ENCODE measurements at regions not wholly inside any gene's neighbourhood (a gene's known extent, or its start where the extent isn't known, plus 50 kb on each side); places are given as distances from the start of the nearest gene placed in this dataset.

DNA sequence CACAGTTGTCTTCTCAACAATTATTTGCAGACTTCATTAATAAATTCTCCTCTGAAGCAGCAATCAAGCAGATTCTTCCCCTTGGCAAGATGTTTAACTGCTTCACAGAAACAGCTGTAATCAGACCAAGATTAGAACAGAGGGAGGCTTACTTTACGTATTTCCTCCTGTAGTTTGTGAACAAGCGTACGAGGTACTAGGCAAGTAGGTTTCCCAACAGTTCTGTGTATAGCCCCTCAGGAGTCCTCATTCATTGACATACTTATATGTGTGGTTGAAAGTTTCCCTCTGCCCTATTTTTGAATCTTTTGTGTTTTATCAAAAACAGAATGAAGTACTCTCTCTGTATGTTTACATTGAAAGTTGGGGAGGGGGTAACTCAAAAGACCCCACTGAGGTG lies 128.0 kb downstream of the SPATA31D1 start:
- Histone ChIP-seq H3K27me3 (ENCODE audit: control insufficient read depth, insufficient read depth) (no peaks in the 10 kb centered on the region), H3K4me3 (ENCODE audit: low read length) (no peak overlapping the region), H3K4me1 (ENCODE audit: control insufficient read depth, insufficient read depth, low read length) (no peaks in the 10 kb centered on the region), H3K9me3 (ENCODE audit: control insufficient read depth, low read length) (no peaks in the 10 kb centered on the region), H3K27ac (ENCODE audit: low read length) (no peak overlapping the region)
- 55% methylated on average over 3 of the region's 3 CpGs for WGBS
- ATAC-seq: no peak
- intact Hi-C loops (cut with DNase I): no loop called here
- no peak for DNase-seq

- H3K27ac ChIP-seq (ENCODE audit: low read length): no peak overlapping the region
- ATAC-seq: peak; percentile 34 to 51
Measured at GRCh38 chr9:82117026-82117811, 128.6 kb downstream of the SPATA31D1 start.

GRCh38 chr9:82122731-82123130 lies 134.2 kb downstream of the SPATA31D1 start:
- Histone ChIP-seq H3K9me3 (ENCODE audit: control insufficient read depth, low read length) (no peaks in the 10 kb centered on the region), H3K27ac (ENCODE audit: low read length) (no peak overlapping the region), H3K4me1 (ENCODE audit: control insufficient read depth, insufficient read depth, low read length) (no peaks in the 10 kb centered on the region), H3K4me3 (ENCODE audit: low read length) (no peak overlapping the region), H3K27me3 (ENCODE audit: control insufficient read depth, insufficient read depth) (no peaks in the 10 kb centered on the region)
- no peak for ATAC-seq
- intact Hi-C loops (cut with DNase I): no loop called here
- DNase-seq: no peak

More at GRCh38 chr9:82117026-82117811, 128.6 kb downstream of the SPATA31D1 start:
- no peak for DNase-seq
- H3K4me3 ChIP-seq (ENCODE audit: low read length): no peak overlapping the region
- no peaks in the 10 kb centered on the region for H3K4me1 ChIP-seq (ENCODE audit: control insufficient read depth, insufficient read depth, low read length)
- no peaks in the 10 kb centered on the region for H3K9me3 ChIP-seq (ENCODE audit: control insufficient read depth, low read length)
- WGBS: 40% methylated on average over 7 of the region's 7 CpGs
- intact Hi-C loops (cut with DNase I): no loop called here
- H3K27me3 ChIP-seq (ENCODE audit: control insufficient read depth, insufficient read depth): no peaks in the 10 kb centered on the region

DNA sequence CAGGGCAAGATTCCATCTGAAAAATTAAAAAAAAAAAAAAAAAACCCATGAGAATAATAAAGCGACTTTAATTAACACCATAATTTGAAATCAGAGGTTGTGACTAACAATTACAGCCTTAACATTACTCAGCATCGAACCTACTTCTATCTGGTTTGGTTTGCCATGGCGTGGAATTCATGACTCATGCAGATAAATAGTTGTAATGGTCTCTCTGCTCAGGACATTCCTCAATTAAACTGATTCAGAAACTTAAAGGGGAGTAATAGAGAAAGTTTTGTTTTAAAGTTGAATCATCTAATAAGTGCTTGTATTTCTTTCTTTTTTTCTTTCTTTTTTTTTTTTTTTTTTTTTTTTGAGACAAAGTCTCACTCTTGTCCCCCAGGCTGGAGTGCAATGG lies 135.5 kb downstream of the SPATA31D1 start:
- WGBS: 94% methylated on average over 3 of the region's 3 CpGs
- DNase-seq (no peak), ATAC-seq (no peak)
- Histone ChIP-seq H3K4me3 (ENCODE audit: low read length) (no peak overlapping the region), H3K27me3 (ENCODE audit: control insufficient read depth, insufficient read depth) (no peaks in the 10 kb centered on the region), H3K27ac (ENCODE audit: low read length) (no peak overlapping the region), H3K9me3 (ENCODE audit: control insufficient read depth, low read length) (no peaks in the 10 kb centered on the region), H3K4me1 (ENCODE audit: control insufficient read depth, insufficient read depth, low read length) (no peaks in the 10 kb centered on the region)
- intact Hi-C loops (cut with DNase I): no loop called here

- 51% methylated on average over 3 of the region's 3 CpGs for WGBS
- ATAC-seq (no peak), DNase-seq (no peak)
Measured at GRCh38 chr9:82126256-82126655, 137.7 kb downstream of the SPATA31D1 start.

DNA sequence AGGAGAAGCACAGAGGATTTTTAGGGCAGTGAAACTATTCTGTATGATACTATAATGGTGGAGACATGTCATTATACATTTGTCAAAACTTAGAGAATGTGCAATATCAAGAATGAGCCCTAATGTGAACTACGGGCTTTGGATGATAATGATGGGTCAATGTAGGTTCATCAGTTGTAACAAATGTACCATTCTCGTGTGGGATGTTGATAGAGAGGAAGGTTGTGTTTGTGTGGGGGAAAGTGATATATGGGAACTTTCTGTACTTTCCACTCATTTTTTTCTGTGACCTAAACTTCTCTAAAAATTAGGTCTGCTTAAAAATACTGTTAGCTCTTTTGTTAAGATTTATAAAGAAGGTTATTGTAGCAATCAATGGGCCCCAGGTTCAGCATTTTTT lies 138.9 kb downstream of the SPATA31D1 start:
- 70% methylated on average over 2 of the region's 2 CpGs for WGBS
- H3K4me1 ChIP-seq (ENCODE audit: control insufficient read depth, insufficient read depth, low read length): no peaks in the 10 kb centered on the region
- intact Hi-C loops (cut with DNase I): no loop called here
- ATAC-seq (no peak), DNase-seq (no peak)
- no peaks in the 10 kb centered on the region for H3K27me3 ChIP-seq (ENCODE audit: control insufficient read depth, insufficient read depth)
- no peak overlapping the region for H3K4me3 ChIP-seq (ENCODE audit: low read length)
- no peak overlapping the region for H3K27ac ChIP-seq (ENCODE audit: low read length)
- no peaks in the 10 kb centered on the region for H3K9me3 ChIP-seq (ENCODE audit: control insufficient read depth, low read length)

More at GRCh38 chr9:82126256-82126655, 137.7 kb downstream of the SPATA31D1 start:
- intact Hi-C loops (cut with DNase I): no loop called here
- H3K27ac ChIP-seq (ENCODE audit: low read length): no peak overlapping the region
- no peak overlapping the region for H3K4me3 ChIP-seq (ENCODE audit: low read length)
- no peaks in the 10 kb centered on the region for H3K27me3 ChIP-seq (ENCODE audit: control insufficient read depth, insufficient read depth)
- no peaks in the 10 kb centered on the region for H3K4me1 ChIP-seq (ENCODE audit: control insufficient read depth, insufficient read depth, low read length)
- H3K9me3 ChIP-seq (ENCODE audit: control insufficient read depth, low read length): no peaks in the 10 kb centered on the region

DNA sequence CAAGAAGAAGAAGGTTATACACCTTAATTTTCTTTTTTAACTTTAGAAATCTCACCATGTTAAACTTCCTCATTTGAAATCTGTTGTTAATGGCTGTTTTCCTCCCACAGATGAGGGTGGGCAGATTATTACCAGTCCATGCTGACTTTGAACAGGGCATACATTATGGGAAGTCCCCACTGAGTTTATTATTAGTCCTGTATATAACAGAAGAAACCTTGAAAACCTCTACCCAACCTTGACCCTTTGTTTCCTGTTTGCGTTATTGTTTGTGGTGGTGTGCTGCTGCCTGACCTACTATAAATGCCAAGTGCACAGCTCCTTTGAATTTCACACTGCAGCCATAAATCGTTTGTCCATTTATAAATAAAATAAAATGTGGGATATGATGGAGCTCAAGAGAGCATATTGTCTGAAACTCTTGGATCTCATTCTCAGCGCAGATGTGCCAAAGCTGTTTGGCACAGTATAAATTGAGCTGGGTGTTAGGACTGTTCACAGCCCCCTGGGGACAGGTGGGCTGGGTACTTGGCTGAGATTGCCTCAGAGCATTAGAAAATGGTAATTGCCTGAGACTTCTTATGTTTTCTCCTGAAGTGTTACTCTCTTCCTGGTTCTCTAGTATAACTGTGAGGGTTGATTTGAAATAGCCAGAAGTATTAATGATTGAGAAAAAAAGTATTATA lies 139.6 kb downstream of the SPATA31D1 start:
- 42% methylated on average over 3 of the region's 3 CpGs for WGBS
- intact Hi-C loops (cut with DNase I): no loop called here

GRCh38 chr9:82129708-82130107 lies 141.1 kb downstream of the SPATA31D1 start:
- 91% methylated on average over 3 of the region's 3 CpGs for WGBS
- intact Hi-C loops (cut with DNase I): no loop called here

More for the DNA sequence above, 139.6 kb downstream of the SPATA31D1 start:
- H3K9me3 ChIP-seq (ENCODE audit: control insufficient read depth, low read length): no peaks in the 10 kb centered on the region
- H3K4me3 ChIP-seq (ENCODE audit: low read length): no peak overlapping the region
- no peak overlapping the region for H3K27ac ChIP-seq (ENCODE audit: low read length)
- DNase-seq: no peak
- no peaks in the 10 kb centered on the region for H3K4me1 ChIP-seq (ENCODE audit: control insufficient read depth, insufficient read depth, low read length)
- H3K27me3 ChIP-seq (ENCODE audit: control insufficient read depth, insufficient read depth): no peaks in the 10 kb centered on the region
- ATAC-seq: no peak

GRCh38 chr9:82130331-82131042 lies 141.9 kb downstream of the SPATA31D1 start:
- DNase-seq: no peak
- H3K4me1 ChIP-seq (ENCODE audit: control insufficient read depth, insufficient read depth, low read length): no peaks in the 10 kb centered on the region
- intact Hi-C loops (cut with DNase I): no loop called here
- H3K4me3 ChIP-seq (ENCODE audit: low read length): no peak overlapping the region
- no peak overlapping the region for H3K27ac ChIP-seq (ENCODE audit: low read length)
- WGBS: 97% methylated on average over 13 of the region's 13 CpGs
- no peak for ATAC-seq
- no peaks in the 10 kb centered on the region for H3K9me3 ChIP-seq (ENCODE audit: control insufficient read depth, low read length)
- no peaks in the 10 kb centered on the region for H3K27me3 ChIP-seq (ENCODE audit: control insufficient read depth, insufficient read depth)

More at GRCh38 chr9:82129708-82130107, 141.1 kb downstream of the SPATA31D1 start:
- H3K27ac ChIP-seq (ENCODE audit: low read length): no peak overlapping the region
- no peaks in the 10 kb centered on the region for H3K4me1 ChIP-seq (ENCODE audit: control insufficient read depth, insufficient read depth, low read length)
- H3K9me3 ChIP-seq (ENCODE audit: control insufficient read depth, low read length): no peaks in the 10 kb centered on the region
- H3K4me3 ChIP-seq (ENCODE audit: low read length): no peak overlapping the region
- DNase-seq (no peak), ATAC-seq (no peak)
- no peaks in the 10 kb centered on the region for H3K27me3 ChIP-seq (ENCODE audit: control insufficient read depth, insufficient read depth)

- no peak for ATAC-seq
- intact Hi-C loops (cut with DNase I): no loop called here
Measured at GRCh38 chr9:82131072-82131471, 142.5 kb downstream of the SPATA31D1 start.

GRCh38 chr9:82132024-82132423 lies 143.5 kb downstream of the SPATA31D1 start:
- no peak overlapping the region for H3K4me3 ChIP-seq (ENCODE audit: low read length)
- 96% methylated on average over 1 of the region's 1 CpG for WGBS
- no peak overlapping the region for H3K27ac ChIP-seq (ENCODE audit: low read length)
- DNase-seq (no peak), ATAC-seq (no peak)
- no peaks in the 10 kb centered on the region for H3K4me1 ChIP-seq (ENCODE audit: control insufficient read depth, insufficient read depth, low read length)
- intact Hi-C loops (cut with DNase I): no loop called here
- H3K9me3 ChIP-seq (ENCODE audit: control insufficient read depth, low read length): no peaks in the 10 kb centered on the region
- H3K27me3 ChIP-seq (ENCODE audit: control insufficient read depth, insufficient read depth): no peaks in the 10 kb centered on the region

More at GRCh38 chr9:82131072-82131471, 142.5 kb downstream of the SPATA31D1 start:
- Histone ChIP-seq H3K27ac (ENCODE audit: low read length) (no peak overlapping the region), H3K4me1 (ENCODE audit: control insufficient read depth, insufficient read depth, low read length) (no peaks in the 10 kb centered on the region), H3K27me3 (ENCODE audit: control insufficient read depth, insufficient read depth) (no peaks in the 10 kb centered on the region), H3K9me3 (ENCODE audit: control insufficient read depth, low read length) (no peaks in the 10 kb centered on the region), H3K4me3 (ENCODE audit: low read length) (no peak overlapping the region)
- no peak for DNase-seq
- 95% methylated on average over 9 of the region's 9 CpGs for WGBS

All from right cardiac atrium (tissue), 5 donors.